ENCODE measurements at regions not wholly inside any gene's neighbourhood (a gene's known extent, or its start where the extent isn't known, plus 50 kb on each side); places are given as distances from the start of the nearest gene placed in this dataset.

- H3K4me3 Mint-ChIP-seq (ENCODE audit: unreplicated experiment) = no peak overlapping the region
- H3K27me3 ChIP-seq (ENCODE audit: insufficient read depth, low read length) = peaks cover 8% of the 10 kb centered on the region
- H3K4me1 ChIP-seq (ENCODE audit: insufficient read depth, low read length) = peaks cover 22% of the 10 kb centered on the region
- H3K4me2 ChIP-seq (ENCODE audit: low read length) = no peak overlapping the region
- no peak for TF ChIP-seq EZH2 (IDR thresholded peaks at IDR 0.05; ENCODE audit: insufficient read depth, low read length)
- no peak for TF ChIP-seq CTCF (IDR thresholded peaks at IDR 0.05; ENCODE audit: insufficient read depth, low read depth, low read length)
- no peak overlapping the region for H3K27ac ChIP-seq (ENCODE audit: low read depth, low read length)
- DNase-seq (ENCODE audit: low read depth) (no peak), FAIRE-seq (no peak)
- no peaks in the 10 kb centered on the region for H3K9me3 Mint-ChIP-seq (ENCODE audit: unreplicated experiment)
- H4K20me1 ChIP-seq (ENCODE audit: insufficient read depth, low read length) = peaks cover 36% of the 10 kb centered on the region
- H2AFZ ChIP-seq (ENCODE audit: low read depth, low read length) = no peak overlapping the region
- peaks cover 15% of the 10 kb centered on the region for H3K4me1 Mint-ChIP-seq (ENCODE audit: low read depth, unreplicated experiment)
- no peak overlapping the region for H3K9ac ChIP-seq (ENCODE audit: low read length)
- H3K79me2 ChIP-seq (ENCODE audit: insufficient read depth, low read length) = no peaks in the 10 kb centered on the region
- no peak overlapping the region for H3K4me3 ChIP-seq (ENCODE audit: insufficient read depth, low read depth, low read length)
- H3K36me3 Mint-ChIP-seq (ENCODE audit: low read depth, unreplicated experiment) = no peaks in the 10 kb centered on the region
- H3K27me3 Mint-ChIP-seq (ENCODE audit: low read depth, unreplicated experiment) = no peaks in the 10 kb centered on the region
- H3K27ac Mint-ChIP-seq (ENCODE audit: unreplicated experiment) = no peak overlapping the region
- H3K9me3 ChIP-seq (ENCODE audit: insufficient read depth, low read depth, low read length) = peaks cover 12% of the 10 kb centered on the region
- no peaks in the 10 kb centered on the region for H3K36me3 ChIP-seq (ENCODE audit: insufficient read depth, low read length)
These were observed 59.4 kb downstream of the PITPNM2 start for GRCh38 chr12:123091230-123092150.

GRCh38 chr12:123089631-123090353 lies 61.1 kb downstream of the PITPNM2 start:
- peak; percentile 99 for DNase-seq (ENCODE audit: low read depth)
- H3K36me3 ChIP-seq (ENCODE audit: insufficient read depth, low read length) = no peaks in the 10 kb centered on the region
- H3K4me2 ChIP-seq (ENCODE audit: low read length) = peak overlapping the region; percentile 55
- H3K9me3 ChIP-seq (ENCODE audit: insufficient read depth, low read depth, low read length) = peaks cover 12% of the 10 kb centered on the region
- TF ChIP-seq EZH2 (IDR thresholded peaks at IDR 0.05; ENCODE audit: insufficient read depth, low read length) = no peak
- no peak for TF ChIP-seq CTCF (IDR thresholded peaks at IDR 0.05; ENCODE audit: insufficient read depth, low read depth, low read length)
- H3K4me3 ChIP-seq (ENCODE audit: insufficient read depth, low read depth, low read length) = no peak overlapping the region
- no peaks in the 10 kb centered on the region for H3K27me3 Mint-ChIP-seq (ENCODE audit: low read depth, unreplicated experiment)
- peaks cover 11% of the 10 kb centered on the region for H3K27me3 ChIP-seq (ENCODE audit: insufficient read depth, low read length)
- no peaks in the 10 kb centered on the region for H3K79me2 ChIP-seq (ENCODE audit: insufficient read depth, low read length)
- no peaks in the 10 kb centered on the region for H3K36me3 Mint-ChIP-seq (ENCODE audit: low read depth, unreplicated experiment)
- H2AFZ ChIP-seq (ENCODE audit: low read depth, low read length) = no peak overlapping the region
- no peak overlapping the region for H3K9ac ChIP-seq (ENCODE audit: low read length)
- peak overlapping the region; percentile 70 for H3K27ac ChIP-seq (ENCODE audit: low read depth, low read length)
- no peak overlapping the region for H3K4me3 Mint-ChIP-seq (ENCODE audit: unreplicated experiment)
- H4K20me1 ChIP-seq (ENCODE audit: insufficient read depth, low read length) = peaks cover 43% of the 10 kb centered on the region
- peak overlapping the region; percentile 60 for H3K27ac Mint-ChIP-seq (ENCODE audit: unreplicated experiment)
- peaks cover 2% of the 10 kb centered on the region for H3K9me3 Mint-ChIP-seq (ENCODE audit: unreplicated experiment)
- FAIRE-seq = peak; percentile 99
- H3K4me1 Mint-ChIP-seq (ENCODE audit: low read depth, unreplicated experiment) = peaks cover 19% of the 10 kb centered on the region
- peaks cover 22% of the 10 kb centered on the region for H3K4me1 ChIP-seq (ENCODE audit: insufficient read depth, low read length)

All from astrocyte (in vitro differentiated cells and primary cell).